ENCODE measurements at regions not wholly inside any gene's neighbourhood (a gene's known extent, or its start where the extent isn't known, plus 50 kb on each side); places are given as distances from the start of the nearest gene placed in this dataset.
"Not testable (repeated sequence)": the region's sequence is repeated elsewhere in the genome, so short reads cannot be mapped to it uniquely, and the experiment has no call there.

- no peak for FAIRE-seq
- TF ChIP-seq POLR2A (IDR thresholded peaks at IDR 0.05; ENCODE audit: low read depth, low read length) (no peak), POLR2AphosphoS5 (IDR thresholded peaks at IDR 0.05; ENCODE audit: low read depth, low read length) (no peak), SPI1 (IDR thresholded peaks at IDR 0.05; ENCODE audit: low read depth, low read length) (no peak), POU2F2 (IDR thresholded peaks at IDR 0.05; ENCODE audit: low read depth, low read length) (no peak), PAX5 (IDR thresholded peaks at IDR 0.05; ENCODE audit: insufficient read depth, low read length, severe bottlenecking) (no peak), TAF1 (IDR thresholded peaks at IDR 0.05; ENCODE audit: low read depth, low read length) (no peak)
- no peak for DNase-seq (ENCODE audit: insufficient read length, low spot score)
Observed at GRCh38 chr15:95684693-95685115, 645.8 kb upstream of the NR2F2 start.

- DNase-seq (ENCODE audit: insufficient read length, low spot score) (no peak), FAIRE-seq (no peak)
- TF ChIP-seq SPI1 (IDR thresholded peaks at IDR 0.05; ENCODE audit: low read depth, low read length) = no peak
- TF ChIP-seq POU2F2 (IDR thresholded peaks at IDR 0.05; ENCODE audit: low read depth, low read length) = no peak
- no peak for TF ChIP-seq POLR2AphosphoS5 (IDR thresholded peaks at IDR 0.05; ENCODE audit: low read depth, low read length)
- TF ChIP-seq TAF1 (IDR thresholded peaks at IDR 0.05; ENCODE audit: low read depth, low read length) = no peak
- no peak for TF ChIP-seq POLR2A (IDR thresholded peaks at IDR 0.05; ENCODE audit: low read depth, low read length)
- no peak for TF ChIP-seq PAX5 (IDR thresholded peaks at IDR 0.05; ENCODE audit: insufficient read depth, low read length, severe bottlenecking)
Observed at GRCh38 chr15:95687061-95687460, 643.4 kb upstream of the NR2F2 start.

- FAIRE-seq (no peak), DNase-seq (ENCODE audit: insufficient read length, low spot score) (no peak)
- no peak for TF ChIP-seq POU2F2 (IDR thresholded peaks at IDR 0.05; ENCODE audit: low read depth, low read length)
- TF ChIP-seq SPI1 (IDR thresholded peaks at IDR 0.05; ENCODE audit: low read depth, low read length) = no peak
- no peak for TF ChIP-seq POLR2AphosphoS5 (IDR thresholded peaks at IDR 0.05; ENCODE audit: low read depth, low read length)
- TF ChIP-seq POLR2A (IDR thresholded peaks at IDR 0.05; ENCODE audit: low read depth, low read length) = no peak
Observed at GRCh38 chr15:95687686-95688085, 642.8 kb upstream of the NR2F2 start.

GRCh38 chr15:95690631-95691340 lies 639.7 kb upstream of the NR2F2 start:
- FAIRE-seq (peak; percentile 28), DNase-seq (ENCODE audit: insufficient read length, low spot score) (no peak)
- TF ChIP-seq POLR2A (IDR thresholded peaks at IDR 0.05; ENCODE audit: low read depth, low read length) (no peak), POU2F2 (IDR thresholded peaks at IDR 0.05; ENCODE audit: low read depth, low read length) (no peak), TAF1 (IDR thresholded peaks at IDR 0.05; ENCODE audit: low read depth, low read length) (no peak), POLR2AphosphoS5 (IDR thresholded peaks at IDR 0.05; ENCODE audit: low read depth, low read length) (no peak), PAX5 (IDR thresholded peaks at IDR 0.05; ENCODE audit: insufficient read depth, low read length, severe bottlenecking) (no peak), SPI1 (IDR thresholded peaks at IDR 0.05; ENCODE audit: low read depth, low read length) (no peak)

- TF ChIP-seq SPI1 (IDR thresholded peaks at IDR 0.05; ENCODE audit: low read depth, low read length) = no peak
- DNase-seq (ENCODE audit: insufficient read length, low spot score) (no peak), FAIRE-seq (no peak)
Observed at GRCh38 chr15:95693917-95694316, 636.6 kb upstream of the NR2F2 start.

- TF ChIP-seq PAX5 (IDR thresholded peaks at IDR 0.05; ENCODE audit: insufficient read depth, low read length, severe bottlenecking) (no peak), TAF1 (IDR thresholded peaks at IDR 0.05; ENCODE audit: low read depth, low read length) (no peak), SPI1 (IDR thresholded peaks at IDR 0.05; ENCODE audit: low read depth, low read length) (no peak), POLR2AphosphoS5 (IDR thresholded peaks at IDR 0.05; ENCODE audit: low read depth, low read length) (no peak), POU2F2 (IDR thresholded peaks at IDR 0.05; ENCODE audit: low read depth, low read length) (no peak), POLR2A (IDR thresholded peaks at IDR 0.05; ENCODE audit: low read depth, low read length) (no peak)
- FAIRE-seq = no peak
- DNase-seq (ENCODE audit: insufficient read length, low spot score) = no peak
Observed at GRCh38 chr15:95698230-95698629, 632.3 kb upstream of the NR2F2 start.

- DNase-seq (ENCODE audit: insufficient read length, low spot score) = no peak
- no peak for FAIRE-seq
- TF ChIP-seq POLR2A (IDR thresholded peaks at IDR 0.05; ENCODE audit: low read depth, low read length) (no peak), POLR2AphosphoS5 (IDR thresholded peaks at IDR 0.05; ENCODE audit: low read depth, low read length) (no peak), SPI1 (IDR thresholded peaks at IDR 0.05; ENCODE audit: low read depth, low read length) (no peak), TAF1 (IDR thresholded peaks at IDR 0.05; ENCODE audit: low read depth, low read length) (no peak), POU2F2 (IDR thresholded peaks at IDR 0.05; ENCODE audit: low read depth, low read length) (no peak), PAX5 (IDR thresholded peaks at IDR 0.05; ENCODE audit: insufficient read depth, low read length, severe bottlenecking) (no peak)
Observed at GRCh38 chr15:95698951-95699350, 631.5 kb upstream of the NR2F2 start.

- TF ChIP-seq POLR2AphosphoS5 (IDR thresholded peaks at IDR 0.05; ENCODE audit: low read depth, low read length) (no peak), TAF1 (IDR thresholded peaks at IDR 0.05; ENCODE audit: low read depth, low read length) (no peak), PAX5 (IDR thresholded peaks at IDR 0.05; ENCODE audit: insufficient read depth, low read length, severe bottlenecking) (no peak), SPI1 (IDR thresholded peaks at IDR 0.05; ENCODE audit: low read depth, low read length) (no peak), POU2F2 (IDR thresholded peaks at IDR 0.05; ENCODE audit: low read depth, low read length) (no peak), POLR2A (IDR thresholded peaks at IDR 0.05; ENCODE audit: low read depth, low read length) (no peak)
- FAIRE-seq (no peak), DNase-seq (ENCODE audit: insufficient read length, low spot score) (no peak)
Observed at GRCh38 chr15:95699578-95699977, 630.9 kb upstream of the NR2F2 start.

- not testable (repeated sequence) for DNase-seq (ENCODE audit: insufficient read length, low spot score); FAIRE-seq
Observed at GRCh38 chr15:95700692-95701091, 629.8 kb upstream of the NR2F2 start.

GRCh38 chr15:95701410-95701809 lies 629.1 kb upstream of the NR2F2 start:
- no peak for TF ChIP-seq PAX5 (IDR thresholded peaks at IDR 0.05; ENCODE audit: insufficient read depth, low read length, severe bottlenecking)
- DNase-seq (ENCODE audit: insufficient read length, low spot score) (no peak), FAIRE-seq (no peak)

Data from GM12891 (cell line).